ENCODE measurements at regions not wholly inside any gene's neighbourhood (a gene's known extent, or its start where the extent isn't known, plus 50 kb on each side); places are given as distances from the start of the nearest gene placed in this dataset.

DNA sequence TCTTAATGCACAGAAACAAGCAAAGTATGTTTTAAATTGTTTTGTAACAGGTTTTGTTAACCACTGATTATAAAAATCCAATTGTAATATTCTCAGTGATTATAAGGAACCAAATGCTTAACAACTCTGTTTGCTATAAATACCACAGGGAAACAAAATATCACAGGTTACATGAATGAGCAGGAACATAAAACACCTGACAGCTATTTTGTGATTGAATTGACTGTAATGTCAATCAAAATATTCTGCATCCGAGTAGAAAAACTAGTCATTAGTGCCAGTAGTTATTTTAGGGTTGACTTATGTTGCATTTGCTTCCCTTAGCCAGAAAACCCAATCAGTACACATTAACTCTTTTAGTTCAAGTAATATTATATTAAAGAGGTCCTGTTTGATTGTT lies 1707.8 kb upstream of the ACO1 start:
- TF ChIP-seq, protein P1, sequence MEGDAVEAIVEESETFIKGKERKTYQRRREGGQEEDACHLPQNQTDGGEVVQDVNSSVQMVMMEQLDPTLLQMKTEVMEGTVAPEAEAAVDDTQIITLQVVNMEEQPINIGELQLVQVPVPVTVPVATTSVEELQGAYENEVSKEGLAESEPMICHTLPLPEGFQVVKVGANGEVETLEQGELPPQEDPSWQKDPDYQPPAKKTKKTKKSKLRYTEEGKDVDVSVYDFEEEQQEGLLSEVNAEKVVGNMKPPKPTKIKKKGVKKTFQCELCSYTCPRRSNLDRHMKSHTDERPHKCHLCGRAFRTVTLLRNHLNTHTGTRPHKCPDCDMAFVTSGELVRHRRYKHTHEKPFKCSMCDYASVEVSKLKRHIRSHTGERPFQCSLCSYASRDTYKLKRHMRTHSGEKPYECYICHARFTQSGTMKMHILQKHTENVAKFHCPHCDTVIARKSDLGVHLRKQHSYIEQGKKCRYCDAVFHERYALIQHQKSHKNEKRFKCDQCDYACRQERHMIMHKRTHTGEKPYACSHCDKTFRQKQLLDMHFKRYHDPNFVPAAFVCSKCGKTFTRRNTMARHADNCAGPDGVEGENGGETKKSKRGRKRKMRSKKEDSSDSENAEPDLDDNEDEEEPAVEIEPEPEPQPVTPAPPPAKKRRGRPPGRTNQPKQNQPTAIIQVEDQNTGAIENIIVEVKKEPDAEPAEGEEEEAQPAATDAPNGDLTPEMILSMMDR (IDR thresholded peaks at IDR 0.05) = no peak
- TF ChIP-seq POLR2A (IDR thresholded peaks at IDR 0.05) (no peak), EP300 (IDR thresholded peaks at IDR 0.05) (no peak)

All from ovary (tissue), 3 donors.